NCI-H748 (cell line): ENCODE measurements at regions not wholly inside any gene's neighbourhood (a gene's known extent, or its start where the extent isn't known, plus 50 kb on each side); places are given as distances from the start of the nearest gene placed in this dataset.

ENCODE experiments used
- DNase-seq: peaks from one replicate; lab custom pipeline; 2025; ENCODE audit not compliant: unreplicated experiment; lab: John Stamatoyannopoulos, UW

- DNase-seq = no peak
Observed at GRCh38 chr19:30122431-30122830, 180.4 kb downstream of the URI1 start.

- DNase-seq = no peak
Observed at GRCh38 chr19:30123119-30123518, 181.1 kb downstream of the URI1 start.

GRCh38 chr19:30123611-30124010 lies 181.6 kb downstream of the URI1 start:
- DNase-seq = no peak

GRCh38 chr19:30128211-30128610 lies 186.2 kb downstream of the URI1 start:
- no peak for DNase-seq

DNA sequence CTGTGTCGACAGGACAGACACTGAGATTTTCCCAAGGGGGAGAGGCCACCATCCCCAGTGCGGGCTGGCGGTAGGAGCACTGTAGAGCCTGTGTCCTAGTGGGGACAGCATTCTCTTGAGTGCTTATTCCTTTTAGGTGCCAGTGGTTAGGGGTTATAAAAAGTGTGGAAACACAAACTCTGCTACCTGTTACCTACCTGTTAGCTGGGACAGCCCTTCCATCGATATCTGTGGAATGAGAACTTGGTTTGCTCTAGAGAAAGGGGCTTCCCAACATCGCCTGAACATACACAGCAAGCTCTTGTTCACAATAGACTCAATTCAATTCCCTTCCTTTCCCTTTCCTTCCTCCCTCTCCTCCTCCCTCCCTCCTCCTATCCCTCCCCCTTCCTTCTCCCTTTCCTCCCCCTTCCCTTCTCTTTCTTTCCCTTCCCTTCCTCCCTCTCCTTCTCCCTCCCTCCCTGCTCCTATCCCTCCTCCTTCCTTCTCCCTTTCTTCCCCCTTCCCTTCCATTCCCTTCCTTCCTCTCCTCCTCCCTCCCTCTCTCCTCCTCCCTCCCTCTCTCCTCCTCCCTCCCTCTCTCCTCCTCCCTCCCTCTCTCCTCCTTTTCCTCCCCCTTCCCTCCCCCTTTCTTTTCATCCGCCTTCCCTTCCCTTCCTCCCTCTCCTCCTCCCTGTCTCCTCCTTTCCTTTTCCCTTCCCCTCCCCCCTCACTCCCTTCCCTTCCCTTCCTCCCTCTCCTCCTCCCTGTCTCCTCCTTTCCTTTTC lies 188.5 kb downstream of the URI1 start:
- no peak for DNase-seq

DNA sequence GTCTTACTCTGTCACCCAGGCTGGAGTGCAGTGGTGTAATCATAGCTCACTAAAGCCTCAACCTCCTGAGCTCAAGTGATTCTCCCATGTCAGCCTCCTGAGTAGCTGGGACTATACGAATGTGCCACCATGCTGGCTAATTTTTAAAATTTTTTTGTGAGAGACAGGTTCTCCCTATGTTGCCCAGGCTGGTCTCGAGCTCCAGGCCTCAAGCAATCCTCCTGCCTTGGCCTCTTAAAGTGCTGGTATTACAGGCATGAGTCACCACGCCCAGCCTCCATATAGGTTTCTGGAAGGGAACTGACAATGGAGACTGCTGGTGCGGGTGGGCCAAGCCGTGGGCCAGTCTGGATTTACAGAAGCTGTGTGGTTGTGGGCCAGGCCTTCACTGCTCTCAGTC lies 189.2 kb downstream of the URI1 start:
- no peak for DNase-seq

GRCh38 chr19:30131722-30132291 lies 189.8 kb downstream of the URI1 start:
- no peak for DNase-seq

DNA sequence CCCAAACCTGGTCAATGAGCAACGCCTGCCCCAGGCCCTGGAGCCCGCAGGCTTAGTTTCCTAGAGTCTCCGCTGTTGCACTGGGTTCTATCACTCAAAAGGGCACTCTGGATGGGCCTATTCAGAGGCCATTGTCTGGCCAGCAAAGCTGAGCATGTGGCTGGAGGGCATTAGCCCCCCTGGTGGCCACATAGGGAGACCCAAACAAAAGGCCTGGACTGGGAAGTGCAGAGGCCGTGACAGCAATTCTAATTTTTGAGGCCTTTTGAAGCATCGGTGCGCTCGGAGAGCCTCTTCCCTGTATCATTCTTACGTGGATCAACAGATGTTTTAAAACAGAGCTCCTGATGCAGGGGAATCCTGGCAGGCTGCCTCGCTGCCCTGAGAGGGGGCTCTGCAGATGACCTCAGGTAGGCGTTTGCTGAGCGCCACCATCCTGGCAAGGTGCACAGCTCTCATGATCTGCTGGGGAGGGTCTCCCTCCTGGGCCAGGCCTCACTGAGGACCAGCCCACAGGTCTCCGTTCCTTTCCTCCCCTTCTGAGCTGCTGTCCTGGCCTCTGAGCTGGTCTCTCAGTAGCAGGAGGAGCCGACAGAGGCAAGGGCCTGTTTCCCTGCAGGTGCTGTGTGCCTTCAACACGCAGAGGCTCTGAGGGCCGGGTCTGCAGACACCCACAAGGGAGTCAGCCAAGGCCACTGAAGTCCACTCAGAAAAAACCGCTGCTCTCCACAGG lies 190.5 kb downstream of the URI1 start:
- DNase-seq = no peak

DNA sequence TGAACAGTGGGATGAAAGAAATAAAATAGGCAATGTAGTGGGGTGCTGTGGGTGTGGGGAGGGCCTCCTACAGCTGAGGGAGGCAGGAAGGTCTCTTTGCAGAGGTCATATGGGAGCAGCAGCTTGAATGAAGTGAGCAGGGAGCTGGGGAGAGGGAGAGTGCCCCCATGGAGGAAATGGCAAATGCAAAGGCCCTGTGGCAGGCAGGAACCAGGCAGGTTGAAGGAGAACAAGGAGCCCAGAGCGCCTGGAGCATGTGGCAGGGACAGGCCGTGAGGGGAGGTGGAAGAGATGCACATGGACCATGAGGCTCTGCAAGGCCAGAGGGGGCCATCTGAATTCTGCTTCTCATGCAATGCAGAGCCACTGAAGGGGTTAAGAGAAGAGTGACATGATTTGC lies 191.8 kb downstream of the URI1 start:
- no peak for DNase-seq

DNA sequence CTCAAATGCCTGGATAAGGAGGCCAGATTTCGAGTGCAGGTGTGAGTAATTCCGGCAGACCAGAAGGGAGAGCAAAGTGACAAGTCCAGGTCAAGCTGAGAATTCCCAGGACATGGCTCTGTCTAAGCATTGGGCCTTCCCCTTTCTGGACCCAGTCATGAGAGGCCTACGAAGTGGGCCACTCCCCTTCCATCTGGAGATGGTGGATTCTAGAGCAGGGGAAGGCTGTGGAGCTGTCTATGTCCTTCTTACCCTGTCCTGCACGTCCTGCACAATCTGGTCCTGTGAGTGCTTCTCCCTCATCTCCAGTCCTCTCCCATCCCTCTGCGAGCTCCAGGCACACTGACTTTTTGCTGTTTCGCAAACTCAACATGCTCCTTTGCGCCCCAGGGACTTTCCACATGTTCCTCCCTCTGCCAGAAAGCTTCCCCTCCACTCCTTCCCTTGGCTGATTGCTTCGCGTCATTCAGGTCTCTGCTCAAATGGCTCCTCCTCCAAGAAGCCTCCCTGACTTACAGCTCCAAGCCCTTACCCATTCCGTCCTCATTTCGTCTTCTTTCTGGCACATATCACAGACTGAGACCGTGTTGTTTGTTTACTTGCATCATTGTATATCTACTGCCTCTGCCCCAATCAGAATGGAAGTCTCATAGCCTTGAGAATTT lies 193.2 kb downstream of the URI1 start:
- no peak for DNase-seq

DNA sequence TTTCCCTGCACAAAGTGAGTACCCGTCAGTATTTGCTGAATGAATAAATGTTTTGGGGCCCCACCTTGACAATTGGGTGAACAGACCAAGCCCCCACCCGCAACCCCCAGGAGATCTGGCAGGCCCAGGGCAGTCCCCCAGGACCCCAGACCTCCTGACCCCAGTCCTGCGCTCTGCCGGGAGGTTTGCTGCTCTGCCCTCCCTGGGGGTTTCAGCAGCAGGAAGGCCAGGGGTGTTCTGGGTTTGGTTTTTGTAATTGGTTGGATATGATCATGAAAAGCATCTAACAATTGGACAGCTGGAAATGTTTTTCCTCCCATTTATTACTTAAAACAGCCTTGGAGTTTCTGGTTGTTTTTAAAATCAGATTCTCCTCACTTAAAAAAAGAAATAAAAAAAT lies 193.8 kb downstream of the URI1 start:
- DNase-seq = no peak

DNA sequence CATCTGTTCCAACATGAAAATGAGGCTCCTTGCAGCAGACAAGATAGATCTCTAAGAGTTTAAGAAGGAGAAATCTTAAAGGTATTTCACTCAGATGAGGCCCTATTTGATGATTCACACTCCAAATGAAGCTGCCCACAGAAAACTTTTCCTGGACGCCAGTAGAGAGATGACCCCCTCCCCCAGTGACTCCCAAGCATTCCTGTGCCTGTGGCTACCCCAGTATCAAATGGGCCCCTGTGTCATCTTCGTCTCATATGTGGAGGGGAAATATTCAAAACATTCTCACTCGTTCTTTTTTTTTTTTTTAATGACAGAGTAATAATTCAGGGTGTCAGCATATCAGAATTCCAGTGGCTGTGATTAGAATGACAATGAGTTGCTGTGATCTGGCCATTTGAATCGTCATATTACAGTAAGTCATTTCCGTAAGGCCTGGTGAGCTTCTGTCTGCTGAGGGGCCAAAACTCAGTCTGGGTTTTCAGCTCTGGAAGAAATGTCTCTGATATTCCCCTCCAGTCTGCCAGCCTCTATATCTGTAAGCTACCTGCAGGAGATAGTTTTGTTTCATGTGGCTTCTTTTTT lies 194.7 kb downstream of the URI1 start:
- DNase-seq = no peak

- no peak for DNase-seq
Observed at GRCh38 chr19:30137747-30138146, 195.7 kb downstream of the URI1 start.

- peak; percentile 88 for DNase-seq
Observed at GRCh38 chr19:30144242-30144758, 202.3 kb downstream of the URI1 start.

GRCh38 chr19:30144802-30145201 lies 202.8 kb downstream of the URI1 start:
- DNase-seq = peak; percentile 25

- DNase-seq = no peak
Observed at GRCh38 chr19:30145467-30145866, 203.4 kb downstream of the URI1 start.

GRCh38 chr19:30146346-30146745 lies 204.3 kb downstream of the URI1 start:
- DNase-seq = no peak

GRCh38 chr19:30148039-30148790 lies 206.2 kb downstream of the URI1 start:
- no peak for DNase-seq

DNA sequence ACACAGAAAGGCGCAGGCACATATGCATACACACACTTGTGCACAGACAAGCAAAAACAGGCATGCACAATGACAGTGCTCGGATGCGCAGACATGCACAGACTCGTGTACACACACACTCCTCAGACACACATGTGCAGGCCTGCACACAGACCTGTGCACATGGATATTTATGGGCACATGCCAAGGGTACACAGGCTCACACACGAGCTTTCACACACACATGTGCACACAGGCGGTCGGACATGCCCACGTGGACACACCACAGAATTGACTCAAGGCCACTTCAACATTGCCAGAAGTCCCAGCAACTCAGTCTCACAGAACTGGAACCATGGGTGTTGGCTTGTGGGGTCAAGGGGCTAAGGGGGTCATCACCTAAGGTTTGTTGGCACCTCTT lies 206.8 kb downstream of the URI1 start:
- DNase-seq = no peak

- no peak for DNase-seq
Observed at GRCh38 chr19:30149300-30149699, 207.3 kb downstream of the URI1 start.
